SK-N-SH treated with all-trans-retinoic acid at 6 μM for 48 hours (cell line): ENCODE measurements at regions not wholly inside any gene's neighbourhood (a gene's known extent, or its start where the extent isn't known, plus 50 kb on each side); places are given as distances from the start of the nearest gene placed in this dataset.

Experiments used
- ATAC-seq: fragments of 200-7000 bp; cut with Tn5 transposase; 3 replicates; pipeline ENCODE4 v1.9.1; 2020; ENCODE audit warnings: mild to moderate bottlenecking, moderate library complexity
- ARNTL ChIP-seq: fragments of 450-650 bp; formaldehyde crosslinking; IDR thresholded peaks from 2 replicates; pipeline ENCODE4 v1.5.0; 2020; ENCODE audit warnings: low read depth, mild to moderate bottlenecking, moderate library complexity, borderline replicate concordance
- BACH2 ChIP-seq: fragments of 250-450 bp; sonication (Bioruptor Pico); IDR thresholded peaks from 2 replicates; pipeline ENCODE4 v1.9.0; 2021; ENCODE audit warnings: mild to moderate bottlenecking, borderline replicate concordance
- CREB5 ChIP-seq: fragments of 250-450 bp; sonication (Bioruptor Pico); IDR thresholded peaks from 2 replicates; pipeline ENCODE4 v1.5.1; 2020; ENCODE audit warnings: low read depth, mild to moderate bottlenecking, moderate library complexity
- CSDC2 ChIP-seq: fragments of 250-450 bp; sonication (Bioruptor Pico); IDR thresholded peaks from 2 replicates; pipeline ENCODE4 v1.5.0; 2020; ENCODE audit warnings: mild to moderate bottlenecking, moderate library complexity
- GLIS3 ChIP-seq: fragments of 250-450 bp; sonication (Bioruptor Pico); IDR thresholded peaks from 2 replicates; pipeline ENCODE4 v1.5.0; 2020; ENCODE audit warnings: mild to moderate bottlenecking, moderate library complexity
- ISL1 ChIP-seq: fragments of 250-450 bp; sonication (Bioruptor Pico); IDR thresholded peaks from 2 replicates; pipeline ENCODE4 v2.1.2; 2022; ENCODE audit warnings: mild to moderate bottlenecking, moderate library complexity
- OSR1 ChIP-seq: fragments of 250-450 bp; sonication (Bioruptor Pico); IDR thresholded peaks from 2 replicates; pipeline ENCODE4 v1.8.0; 2022; ENCODE audit warnings: moderate library complexity, mild to moderate bottlenecking, inconsistent platforms
- PATZ1 ChIP-seq: fragments of 250-450 bp; sonication (Bioruptor Pico); IDR thresholded peaks from 2 replicates; pipeline ENCODE4 v1.8.0; 2020; ENCODE audit warnings: mild to moderate bottlenecking, moderate library complexity, borderline replicate concordance
- PPARA ChIP-seq: fragments of 250-450 bp; sonication (Bioruptor Pico); IDR thresholded peaks from 2 replicates; pipeline ENCODE4 v1.5.0; 2020; ENCODE audit warnings: mild to moderate bottlenecking, borderline replicate concordance
- RARB ChIP-seq: fragments of 250-450 bp; sonication (Bioruptor Pico); IDR thresholded peaks from 2 replicates; pipeline ENCODE4 v1.8.0; 2021; ENCODE audit warnings: mild to moderate bottlenecking, moderate library complexity
- SNAI2 ChIP-seq: fragments of 250-450 bp; sonication (Bioruptor Pico); IDR thresholded peaks from 2 replicates; pipeline ENCODE4 v1.5.0; 2020; ENCODE audit warnings: mild to moderate bottlenecking, moderate library complexity
- TCF4 ChIP-seq: fragments of 250-450 bp; sonication (Bioruptor Pico); IDR thresholded peaks from 2 replicates; pipeline ENCODE4 v1.8.0; 2021; ENCODE audit warnings: mild to moderate bottlenecking, moderate library complexity, borderline replicate concordance
- TOX ChIP-seq: fragments of 250-450 bp; sonication (Bioruptor Pico); IDR thresholded peaks from 2 replicates; pipeline ENCODE4 v1.8.0; 2021; ENCODE audit warnings: mild to moderate bottlenecking, moderate library complexity, borderline replicate concordance
- ZC3H10 ChIP-seq: fragments of 250-450 bp; sonication (Bioruptor Pico); IDR thresholded peaks from 2 replicates; pipeline ENCODE4 v1.5.1; 2021; ENCODE audit warnings: mild to moderate bottlenecking, moderate library complexity
- ZFP3 ChIP-seq: fragments of 250-450 bp; sonication (Bioruptor Pico); IDR thresholded peaks from 2 replicates; pipeline ENCODE4 v1.5.0; 2020; ENCODE audit warnings: mild to moderate bottlenecking, moderate library complexity
- ZNF565 ChIP-seq: fragments of 450-650 bp; formaldehyde crosslinking; conservative IDR thresholded peaks from 2 replicates; pipeline ENCODE4 v1.5.0; 2020; ENCODE audit warnings: low read depth, mild to moderate bottlenecking, moderate library complexity
- ZNF70 ChIP-seq: fragments of 450-650 bp; formaldehyde crosslinking; IDR thresholded peaks from 2 replicates; pipeline ENCODE4 v1.5.0; 2020; ENCODE audit warnings: mild to moderate bottlenecking, moderate library complexity
- ZNF8 ChIP-seq: fragments of 450-650 bp; formaldehyde crosslinking; IDR thresholded peaks from 2 replicates; pipeline ENCODE4 v1.5.0; 2020; ENCODE audit warnings: mild to moderate bottlenecking, moderate library complexity
- TF ChIP-seq, protein P1 (sequence below): fragments of 250-450 bp; sonication (Bioruptor Pico); IDR thresholded peaks from 2 replicates; pipeline ENCODE4 v1.5.1; 2021; ENCODE audit warnings: mild to moderate bottlenecking, moderate library complexity
- TF ChIP-seq, protein P2 (sequence below): fragments of 250-450 bp; sonication (Bioruptor Pico); IDR thresholded peaks from 2 replicates; pipeline ENCODE4 v1.5.0; 2020; ENCODE audit warnings: mild to moderate bottlenecking, moderate library complexity
- TF ChIP-seq, protein P3 (sequence below): fragments of 250-450 bp; sonication (Bioruptor Pico); IDR thresholded peaks from 2 replicates; pipeline ENCODE4 v1.8.0; 2021; ENCODE audit warnings: low read depth, mild to moderate bottlenecking, moderate library complexity, borderline replicate concordance

- TF ChIP-seq CREB5: no peak
- no peak for TF ChIP-seq CSDC2 (CRISPR knock-in tag)
- TF ChIP-seq BACH2 (CRISPR knock-in tag): no peak
Observed at GRCh38 chr15:77821188-77821958, 188.7 kb upstream of the LINGO1 start (continued).

DNA sequence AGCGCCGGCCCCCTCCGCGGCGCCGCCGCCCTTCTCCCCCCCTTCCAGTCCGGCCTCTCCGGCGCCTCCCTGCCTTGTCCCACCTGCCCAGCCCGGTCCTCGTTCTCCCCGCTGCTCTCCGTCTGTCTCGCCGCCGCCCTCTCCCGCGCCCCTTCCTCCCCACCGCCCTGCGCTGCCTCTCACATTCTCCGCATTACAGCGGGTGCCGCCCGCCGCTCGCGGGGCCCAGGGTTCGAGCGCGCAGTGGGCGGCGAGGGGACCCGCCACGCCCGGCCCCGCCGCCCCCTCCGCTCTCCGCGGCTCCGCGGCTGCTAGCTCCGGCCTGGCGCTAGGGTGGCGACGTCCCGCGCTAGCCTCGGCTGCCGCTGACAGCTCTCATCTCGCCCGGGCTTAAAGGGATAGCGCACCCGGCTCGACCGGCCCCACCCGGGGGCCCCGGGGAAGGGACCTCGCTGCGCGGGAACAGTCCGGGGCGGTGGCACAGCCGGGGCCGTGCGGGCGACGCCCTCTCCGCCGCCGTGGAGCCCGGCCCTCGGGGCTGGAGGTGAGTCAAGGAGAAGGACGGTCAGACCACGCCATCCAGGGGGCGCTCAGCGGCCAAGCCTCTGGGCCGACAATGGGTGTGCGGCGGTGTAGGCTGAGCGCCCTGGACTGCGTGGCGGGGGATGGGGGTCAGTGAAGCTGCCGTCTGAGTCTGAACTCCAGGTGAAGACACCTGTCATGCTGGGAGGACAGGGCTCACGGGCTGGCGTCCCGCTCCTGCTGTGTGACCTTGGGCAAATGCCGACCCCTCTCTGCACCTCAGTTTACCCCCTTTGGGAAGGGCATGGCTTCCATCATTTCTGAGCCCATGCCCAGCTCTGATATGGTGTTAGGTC, 187.4 kb upstream of the LINGO1 start:
- ATAC-seq: peak; percentile 57
- TF ChIP-seq RARB (CRISPR knock-in tag) (no peak), ARNTL (CRISPR knock-in tag) (no peak), TOX (CRISPR knock-in tag) (no peak), PPARA (no peak), ZC3H10 (CRISPR knock-in tag) (no peak), TCF4 (CRISPR knock-in tag) (no peak), PATZ1 (CRISPR knock-in tag) (no peak), CREB5 (no peak), ZFP3 (CRISPR knock-in tag) (no peak), ZNF70 (CRISPR knock-in tag) (no peak), GLIS3 (CRISPR knock-in tag) (no peak)
- TF ChIP-seq, protein P1, sequence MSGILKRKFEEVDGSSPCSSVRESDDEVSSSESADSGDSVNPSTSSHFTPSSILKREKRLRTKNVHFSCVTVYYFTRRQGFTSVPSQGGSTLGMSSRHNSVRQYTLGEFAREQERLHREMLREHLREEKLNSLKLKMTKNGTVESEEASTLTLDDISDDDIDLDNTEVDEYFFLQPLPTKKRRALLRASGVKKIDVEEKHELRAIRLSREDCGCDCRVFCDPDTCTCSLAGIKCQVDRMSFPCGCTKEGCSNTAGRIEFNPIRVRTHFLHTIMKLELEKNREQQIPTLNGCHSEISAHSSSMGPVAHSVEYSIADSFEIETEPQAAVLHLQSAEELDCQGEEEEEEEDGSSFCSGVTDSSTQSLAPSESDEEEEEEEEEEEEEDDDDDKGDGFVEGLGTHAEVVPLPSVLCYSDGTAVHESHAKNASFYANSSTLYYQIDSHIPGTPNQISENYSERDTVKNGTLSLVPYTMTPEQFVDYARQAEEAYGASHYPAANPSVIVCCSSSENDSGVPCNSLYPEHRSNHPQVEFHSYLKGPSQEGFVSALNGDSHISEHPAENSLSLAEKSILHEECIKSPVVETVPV (CRISPR knock-in tag): no peak

DNA sequence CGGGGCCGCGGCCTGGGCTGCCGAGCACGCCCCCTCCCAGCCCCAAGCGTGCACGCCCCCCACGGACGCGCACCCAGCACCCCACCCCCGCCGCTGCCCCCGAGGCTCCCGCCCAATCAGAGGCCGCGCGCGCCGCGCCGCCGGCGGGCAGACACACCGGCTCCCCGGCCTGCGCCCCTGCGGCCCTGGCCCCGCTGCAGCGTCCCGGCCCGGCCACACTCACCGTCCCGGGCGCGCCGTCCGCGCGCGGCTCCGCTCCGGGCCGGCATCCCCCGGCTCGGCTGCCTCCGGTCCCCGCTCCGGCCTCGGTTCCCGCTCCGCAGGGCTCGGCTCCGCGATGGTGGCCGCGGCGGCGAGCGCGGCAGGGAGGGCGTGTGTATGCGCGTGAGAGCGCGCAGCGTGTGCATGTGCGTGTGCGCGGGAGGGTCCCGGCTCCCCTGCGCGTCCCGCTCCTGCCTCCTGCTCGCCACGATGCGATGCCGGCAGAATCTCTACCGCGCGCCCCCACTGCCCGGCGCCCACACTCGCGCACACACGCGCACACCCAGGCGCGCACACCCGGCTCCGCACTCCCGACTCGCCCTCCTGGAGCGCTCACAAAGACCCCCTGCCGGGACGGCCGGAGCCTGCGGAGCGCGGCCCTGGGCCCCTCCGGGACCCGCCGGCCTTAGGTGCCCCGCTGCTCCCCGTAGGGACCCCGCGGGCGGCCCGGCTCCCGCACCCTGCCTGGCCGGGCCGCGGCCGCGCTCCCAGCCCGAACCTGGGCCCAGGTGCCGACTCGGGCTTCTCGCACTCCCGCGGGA, 186.5 kb upstream of the LINGO1 start:
- ATAC-seq: no peak
- TF ChIP-seq ISL1 (CRISPR knock-in tag) (no peak), SNAI2 (no peak), TOX (CRISPR knock-in tag) (no peak), GLIS3 (CRISPR knock-in tag) (no peak), OSR1 (CRISPR knock-in tag) (no peak), ARNTL (CRISPR knock-in tag) (no peak), ZFP3 (CRISPR knock-in tag) (no peak), ZNF565 (CRISPR knock-in tag) (no peak), PATZ1 (CRISPR knock-in tag) (no peak), ZNF70 (CRISPR knock-in tag) (no peak), ZC3H10 (CRISPR knock-in tag) (no peak), ZNF8 (CRISPR knock-in tag) (no peak), PPARA (no peak), RARB (CRISPR knock-in tag) (no peak), CSDC2 (CRISPR knock-in tag) (no peak)
- TF ChIP-seq, protein P2, sequence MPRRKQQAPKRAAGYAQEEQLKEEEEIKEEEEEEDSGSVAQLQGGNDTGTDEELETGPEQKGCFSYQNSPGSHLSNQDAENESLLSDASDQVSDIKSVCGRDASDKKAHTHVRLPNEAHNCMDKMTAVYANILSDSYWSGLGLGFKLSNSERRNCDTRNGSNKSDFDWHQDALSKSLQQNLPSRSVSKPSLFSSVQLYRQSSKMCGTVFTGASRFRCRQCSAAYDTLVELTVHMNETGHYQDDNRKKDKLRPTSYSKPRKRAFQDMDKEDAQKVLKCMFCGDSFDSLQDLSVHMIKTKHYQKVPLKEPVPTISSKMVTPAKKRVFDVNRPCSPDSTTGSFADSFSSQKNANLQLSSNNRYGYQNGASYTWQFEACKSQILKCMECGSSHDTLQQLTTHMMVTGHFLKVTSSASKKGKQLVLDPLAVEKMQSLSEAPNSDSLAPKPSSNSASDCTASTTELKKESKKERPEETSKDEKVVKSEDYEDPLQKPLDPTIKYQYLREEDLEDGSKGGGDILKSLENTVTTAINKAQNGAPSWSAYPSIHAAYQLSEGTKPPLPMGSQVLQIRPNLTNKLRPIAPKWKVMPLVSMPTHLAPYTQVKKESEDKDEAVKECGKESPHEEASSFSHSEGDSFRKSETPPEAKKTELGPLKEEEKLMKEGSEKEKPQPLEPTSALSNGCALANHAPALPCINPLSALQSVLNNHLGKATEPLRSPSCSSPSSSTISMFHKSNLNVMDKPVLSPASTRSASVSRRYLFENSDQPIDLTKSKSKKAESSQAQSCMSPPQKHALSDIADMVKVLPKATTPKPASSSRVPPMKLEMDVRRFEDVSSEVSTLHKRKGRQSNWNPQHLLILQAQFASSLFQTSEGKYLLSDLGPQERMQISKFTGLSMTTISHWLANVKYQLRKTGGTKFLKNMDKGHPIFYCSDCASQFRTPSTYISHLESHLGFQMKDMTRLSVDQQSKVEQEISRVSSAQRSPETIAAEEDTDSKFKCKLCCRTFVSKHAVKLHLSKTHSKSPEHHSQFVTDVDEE: no peak
- TF ChIP-seq, protein P3, sequence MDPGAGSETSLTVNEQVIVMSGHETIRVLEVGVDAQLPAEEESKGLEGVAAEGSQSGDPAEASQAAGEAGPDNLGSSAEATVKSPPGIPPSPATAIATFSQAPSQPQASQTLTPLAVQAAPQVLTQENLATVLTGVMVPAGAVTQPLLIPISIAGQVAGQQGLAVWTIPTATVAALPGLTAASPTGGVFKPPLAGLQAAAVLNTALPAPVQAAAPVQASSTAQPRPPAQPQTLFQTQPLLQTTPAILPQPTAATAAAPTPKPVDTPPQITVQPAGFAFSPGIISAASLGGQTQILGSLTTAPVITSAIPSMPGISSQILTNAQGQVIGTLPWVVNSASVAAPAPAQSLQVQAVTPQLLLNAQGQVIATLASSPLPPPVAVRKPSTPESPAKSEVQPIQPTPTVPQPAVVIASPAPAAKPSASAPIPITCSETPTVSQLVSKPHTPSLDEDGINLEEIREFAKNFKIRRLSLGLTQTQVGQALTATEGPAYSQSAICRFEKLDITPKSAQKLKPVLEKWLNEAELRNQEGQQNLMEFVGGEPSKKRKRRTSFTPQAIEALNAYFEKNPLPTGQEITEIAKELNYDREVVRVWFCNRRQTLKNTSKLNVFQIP (CRISPR knock-in tag): no peak
